NT2/D1 (cell line): ENCODE measurements at regions not wholly inside any gene's neighbourhood (a gene's known extent, or its start where the extent isn't known, plus 50 kb on each side); places are given as distances from the start of the nearest gene placed in this dataset.

ENCODE experiments used
- DNase-seq: peaks from one replicate; pipeline ENCODE4 v3.0.0-alpha.2; 2011; ENCODE audit warnings: low read depth, low spot score
- H3K27me3 ChIP-seq: 2 replicates; pipeline ENCODE4 v1.6.0; 2011; ENCODE audit warnings: mild to moderate bottlenecking; ENCODE audit not compliant: insufficient read length, insufficient read depth
- H3K36me3 ChIP-seq: 2 replicates; pipeline ENCODE4 v1.6.1; 2011; ENCODE audit warnings: mild to moderate bottlenecking, low read length, mixed read lengths; ENCODE audit not compliant: insufficient read depth, insufficient read length
- H3K4me1 ChIP-seq: 2 replicates; pipeline ENCODE4 v1.5.1; 2011; ENCODE audit not compliant: insufficient read depth, insufficient read length
- H3K4me3 ChIP-seq: 2 replicates; pipeline ENCODE4 v1.5.1; 2011; ENCODE audit warnings: low read depth; ENCODE audit not compliant: insufficient read length
- H3K9ac ChIP-seq: 2 replicates; pipeline ENCODE4 v1.6.0; 2011; ENCODE audit warnings: low read depth; ENCODE audit not compliant: insufficient read length
- H3K9me3 ChIP-seq: 2 replicates; pipeline ENCODE4 v1.5.1; 2011; ENCODE audit warnings: mild to moderate bottlenecking, low read length; ENCODE audit not compliant: insufficient read depth
- SUZ12 ChIP-seq: IDR thresholded peaks from 2 replicates; pipeline ENCODE4 v1.6.1; 2011; ENCODE audit not compliant: insufficient read length, insufficient read depth; ENCODE audit errors: extremely low read depth
- YY1 ChIP-seq: IDR thresholded peaks from 2 replicates; pipeline ENCODE4 v1.6.1; 2011; ENCODE audit not compliant: insufficient read length, insufficient read depth
- ZNF274 ChIP-seq: IDR thresholded peaks from 2 replicates; pipeline ENCODE4 v1.6.1; 2011; ENCODE audit warnings: mild to moderate bottlenecking, low read depth, low read length

GRCh38 chr3:177278016-177278415 lies 80.7 kb upstream of the TBL1XR1 start:
- TF ChIP-seq ZNF274, result no peak
- TF ChIP-seq YY1, result no peak
- no peak for TF ChIP-seq SUZ12
- no peak overlapping the region for H3K4me3 ChIP-seq
- no peak overlapping the region for H3K9ac ChIP-seq
- no peaks in the 10 kb centered on the region; the same call in 1 of the 2 replicates for H3K9me3 ChIP-seq
- H3K4me1 ChIP-seq, result peaks cover 3% of the 10 kb centered on the region
- no peaks in the 10 kb centered on the region for H3K36me3 ChIP-seq
- DNase-seq, result no peak
- no peaks in the 10 kb centered on the region for H3K27me3 ChIP-seq

- Histone ChIP-seq H3K9ac (no peak overlapping the region), H3K36me3 (no peaks in the 10 kb centered on the region), H3K27me3 (no peaks in the 10 kb centered on the region), H3K9me3 (no peaks in the 10 kb centered on the region; the same call in 1 of the 2 replicates), H3K4me3 (no peak overlapping the region), H3K4me1 (peaks cover 3% of the 10 kb centered on the region)
- TF ChIP-seq YY1, result no peak
- TF ChIP-seq SUZ12, result no peak
- TF ChIP-seq ZNF274, result no peak
- DNase-seq, result no peak
These were observed 82.0 kb upstream of the TBL1XR1 start for GRCh38 chr3:177279118-177279815.

- Histone ChIP-seq H3K36me3 (no peaks in the 10 kb centered on the region), H3K4me3 (no peak overlapping the region), H3K9ac (no peak overlapping the region), H3K4me1 (peaks cover 3% of the 10 kb centered on the region), H3K27me3 (no peaks in the 10 kb centered on the region), H3K9me3 (no peaks in the 10 kb centered on the region; the same call in 1 of the 2 replicates)
- TF ChIP-seq YY1, result no peak
- no peak for TF ChIP-seq SUZ12
- no peak for TF ChIP-seq ZNF274
- no peak for DNase-seq
These were observed 84.2 kb upstream of the TBL1XR1 start for GRCh38 chr3:177281292-177282118.

- no peaks in the 10 kb centered on the region for H3K27me3 ChIP-seq
- H3K4me3 ChIP-seq, result no peak overlapping the region
- no peaks in the 10 kb centered on the region for H3K36me3 ChIP-seq
- no peak for DNase-seq
- no peaks in the 10 kb centered on the region; the same call in 1 of the 2 replicates for H3K9me3 ChIP-seq
- peaks cover 8% of the 10 kb centered on the region for H3K4me1 ChIP-seq
- H3K9ac ChIP-seq, result no peak overlapping the region
- no peak for TF ChIP-seq SUZ12
- TF ChIP-seq YY1, result no peak
- TF ChIP-seq ZNF274, result no peak
These were observed 84.9 kb upstream of the TBL1XR1 start for GRCh38 chr3:177282119-177282655.

- Histone ChIP-seq H3K9ac (no peak overlapping the region), H3K36me3 (no peaks in the 10 kb centered on the region), H3K4me1 (peaks cover 7% of the 10 kb centered on the region), H3K4me3 (no peak overlapping the region), H3K9me3 (no peaks in the 10 kb centered on the region; the same call in 1 of the 2 replicates), H3K27me3 (no peaks in the 10 kb centered on the region)
- DNase-seq, result no peak
- TF ChIP-seq YY1, result no peak
- no peak for TF ChIP-seq SUZ12
- TF ChIP-seq ZNF274, result no peak
These were observed 86.7 kb upstream of the TBL1XR1 start for GRCh38 chr3:177283983-177284382.

- Histone ChIP-seq H3K27me3 (no peaks in the 10 kb centered on the region), H3K36me3 (no peaks in the 10 kb centered on the region), H3K4me1 (peaks cover 7% of the 10 kb centered on the region), H3K9ac (no peak overlapping the region), H3K9me3 (no peaks in the 10 kb centered on the region; the same call in 1 of the 2 replicates), H3K4me3 (no peak overlapping the region)
- DNase-seq, result peak; percentile 90
- TF ChIP-seq SUZ12, result no peak
- no peak for TF ChIP-seq YY1
- no peak for TF ChIP-seq ZNF274
These were observed 87.2 kb upstream of the TBL1XR1 start for GRCh38 chr3:177284383-177284881.

GRCh38 chr3:177286034-177286433 lies 88.8 kb upstream of the TBL1XR1 start:
- no peaks in the 10 kb centered on the region for H3K36me3 ChIP-seq
- no peak for TF ChIP-seq ZNF274
- no peak for TF ChIP-seq YY1
- TF ChIP-seq SUZ12, result no peak
- H3K9ac ChIP-seq, result no peak overlapping the region
- no peaks in the 10 kb centered on the region for H3K9me3 ChIP-seq
- no peak for DNase-seq
- no peak overlapping the region for H3K4me3 ChIP-seq
- H3K4me1 ChIP-seq, result peaks cover 7% of the 10 kb centered on the region
- H3K27me3 ChIP-seq, result no peaks in the 10 kb centered on the region
